Stomach (tissue), 8 donors: ENCODE measurements at regions not wholly inside any gene's neighbourhood (a gene's known extent, or its start where the extent isn't known, plus 50 kb on each side); places are given as distances from the start of the nearest gene placed in this dataset.

Experiments used
- DNase-seq, 2 donors: peaks; one replicate each; pipeline versions ENCODE4 v3.0.0 to v3.0.0-alpha.2; 2013 to 2019
- H3K27ac ChIP-seq, 5 donors: fragments of 200-600 bp in 4 of 5; sonication (generic) in 4 of 5; one replicate each; pipeline ENCODE4 v1.5.1; 2013 to 2019; ENCODE audit warnings: mild to moderate bottlenecking in 1 of 5, moderate library complexity in 1 of 5
- H3K27me3 ChIP-seq, 3 donors: fragments of 200-600 bp; sonication (generic); one replicate each; pipeline ENCODE4 v1.5.1; 2017 to 2019; ENCODE audit warnings: mixed run types in 1 of 3
- H3K36me3 ChIP-seq, 4 donors: fragments of 200-600 bp; sonication (generic); 1 replicate in 3 of 4; 2 replicates in 1 of 4; pipeline ENCODE4 v1.5.1; 2016 to 2019
- H3K4me1 ChIP-seq, 4 donors: fragments of 200-600 bp; sonication (generic); one replicate each; pipeline ENCODE4 v1.5.1; 2016 to 2019
- H3K4me3 ChIP-seq, 4 donors: fragments of 200-600 bp; sonication (generic) in 3 of 4; one replicate each; pipeline ENCODE4 v1.5.1; 2016 to 2019; ENCODE audit warnings: mild to moderate bottlenecking in 1 of 4
- H3K9me3 ChIP-seq, 4 donors: fragments of 200-600 bp; sonication (generic); one replicate each; pipeline ENCODE4 v1.5.1; 2016 to 2019
- EP300 ChIP-seq: sonication (generic); formaldehyde crosslinking; IDR thresholded peaks from one replicate; pipeline ENCODE4 v1.6.1; 2017; ENCODE audit warnings: antibody characterized with exemption
- POLR2A ChIP-seq, 4 donors: fragments of 450-650 bp; IDR thresholded peaks; one replicate each; pipeline ENCODE4 v1.6.1; 2016; ENCODE audit warnings: antibody characterized with exemption in 4 of 4, control low read depth in 2 of 4, mild to moderate bottlenecking in 1 of 4, moderate library complexity in 1 of 4
- POLR2AphosphoS5 ChIP-seq, 3 donors: sonication (generic); formaldehyde crosslinking; IDR thresholded peaks; one replicate each; pipeline ENCODE4 v1.6.1; 2016; ENCODE audit warnings: antibody characterized with exemption in 3 of 3
- WGBS, 5 donors: extraction: QIAGEN DNeasy Blood & Tissue Kit in 3 of 5; methylation state at CpG; one replicate each; pipeline versions ENCODE4 v1.1.5 to v1.1.7; 2013 to 2018; 5-methylcytosine and 5-hydroxymethylcytosine counted together
- intact Hi-C: fragments of 100-400 bp; cut with DNase I; formaldehyde crosslinking; loops from one replicate; pipeline ENCODE4 v1.15.1; 2023; ENCODE audit warnings: low total_unique reads
- TF ChIP-seq, protein P1 (sequence below), 7 experiments: fragments of 450-650 bp in 4 of 7; fragments of 200-600 bp in 3 of 7; sonication (generic) in 3 of 7; IDR thresholded peaks; one replicate each; pipeline ENCODE4 v1.5.1; 2016 to 2019; ENCODE audit warnings: antibody characterized with exemption in 7 of 7, control low read depth in 2 of 7, mild to moderate bottlenecking in 1 of 7
- donor health status: healthy with polysubstance abuse.
- donor health status: Bipolar disorder and iron deficiency.
- donor health status: healthy.

DNA sequence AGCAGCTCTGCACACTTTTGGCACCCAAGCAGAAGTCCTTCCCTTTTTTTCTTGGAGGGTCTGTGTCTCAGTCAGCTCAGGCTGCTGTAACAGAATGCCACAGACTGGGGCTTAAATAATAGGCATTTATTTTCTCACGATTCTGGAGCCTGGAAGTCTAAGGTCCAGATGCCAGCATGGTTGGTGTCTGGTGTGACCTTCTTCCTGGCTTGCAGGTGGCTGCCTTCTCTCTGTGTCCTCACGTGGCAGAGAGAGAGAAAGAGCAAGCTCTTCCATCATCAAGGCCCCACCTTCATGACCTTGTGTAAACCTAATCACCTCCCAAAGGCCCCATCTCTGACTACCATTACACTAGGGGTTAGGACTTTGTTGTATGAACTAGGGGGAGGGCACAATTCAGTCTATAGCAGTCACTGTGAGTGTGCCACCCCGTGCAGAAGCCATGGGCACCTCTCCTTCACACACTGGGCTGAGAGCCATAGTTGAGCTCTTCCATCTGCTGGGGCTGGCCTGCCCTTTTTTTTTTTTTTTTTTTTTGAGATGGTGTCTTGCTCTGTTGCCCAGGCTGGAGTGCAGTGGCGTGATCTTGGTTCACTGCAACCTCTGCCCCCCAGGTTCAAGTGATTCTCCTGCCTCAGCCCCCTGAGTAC is 80.3 kb downstream of the OAT start:
- 67 to 79% (median 70%) methylated on average over 4 of the region's 4 CpGs for WGBS, 5 donors
- TF ChIP-seq EP300, result no peak
- TF ChIP-seq, protein P1, sequence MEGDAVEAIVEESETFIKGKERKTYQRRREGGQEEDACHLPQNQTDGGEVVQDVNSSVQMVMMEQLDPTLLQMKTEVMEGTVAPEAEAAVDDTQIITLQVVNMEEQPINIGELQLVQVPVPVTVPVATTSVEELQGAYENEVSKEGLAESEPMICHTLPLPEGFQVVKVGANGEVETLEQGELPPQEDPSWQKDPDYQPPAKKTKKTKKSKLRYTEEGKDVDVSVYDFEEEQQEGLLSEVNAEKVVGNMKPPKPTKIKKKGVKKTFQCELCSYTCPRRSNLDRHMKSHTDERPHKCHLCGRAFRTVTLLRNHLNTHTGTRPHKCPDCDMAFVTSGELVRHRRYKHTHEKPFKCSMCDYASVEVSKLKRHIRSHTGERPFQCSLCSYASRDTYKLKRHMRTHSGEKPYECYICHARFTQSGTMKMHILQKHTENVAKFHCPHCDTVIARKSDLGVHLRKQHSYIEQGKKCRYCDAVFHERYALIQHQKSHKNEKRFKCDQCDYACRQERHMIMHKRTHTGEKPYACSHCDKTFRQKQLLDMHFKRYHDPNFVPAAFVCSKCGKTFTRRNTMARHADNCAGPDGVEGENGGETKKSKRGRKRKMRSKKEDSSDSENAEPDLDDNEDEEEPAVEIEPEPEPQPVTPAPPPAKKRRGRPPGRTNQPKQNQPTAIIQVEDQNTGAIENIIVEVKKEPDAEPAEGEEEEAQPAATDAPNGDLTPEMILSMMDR (IDR thresholded peaks at IDR 0.05), result no peak
- no peak for TF ChIP-seq POLR2A (IDR thresholded peaks at IDR 0.05)
- TF ChIP-seq POLR2AphosphoS5 (IDR thresholded peaks at IDR 0.05), result no peak
- H3K4me1 ChIP-seq, result peaks cover 0 to 4% (median 0%) of the 10 kb centered on the region in 4 donors
- no peak overlapping the region for H3K4me3 ChIP-seq
- H3K36me3 ChIP-seq, result no peaks in the 10 kb centered on the region
- H3K9me3 ChIP-seq, result no peaks in the 10 kb centered on the region
- H3K27ac ChIP-seq, result no peak overlapping the region
- DNase-seq, result peak in 1 of 2 donors; percentile 1
- intact Hi-C loops, result no loop called here
- H3K27me3 ChIP-seq, result no peaks in the 10 kb centered on the region

DNA sequence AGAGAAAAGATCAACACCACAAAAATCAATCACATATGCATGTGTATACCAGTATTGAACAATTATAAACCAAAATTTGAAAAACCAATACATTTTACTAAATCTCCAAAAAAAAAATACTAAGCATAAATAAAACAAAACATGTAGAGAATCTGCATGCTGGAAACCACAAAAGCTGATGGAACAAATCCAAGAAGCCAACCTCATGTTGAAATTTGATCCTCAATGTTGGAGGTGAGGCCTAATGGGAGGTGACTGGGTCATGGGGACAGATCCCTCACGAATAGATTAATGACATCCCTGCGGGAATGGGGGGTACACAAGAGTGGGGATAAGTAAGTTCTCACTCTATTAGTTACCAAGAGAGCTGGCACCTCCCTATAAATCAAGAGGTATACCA is 82.5 kb downstream of the OAT start:
- 38 to 61% (median 42%) methylated on average over 2 of the region's 2 CpGs for WGBS, 5 donors
- Histone ChIP-seq H3K27ac (no peak overlapping the region), H3K4me3 (no peak overlapping the region), H3K27me3 (no peaks in the 10 kb centered on the region), H3K9me3 (peaks cover 0 to 12% (median 0%) of the 10 kb centered on the region in 4 donors), H3K4me1 (peaks cover 0 to 4% (median 0%) of the 10 kb centered on the region in 4 donors), H3K36me3 (no peaks in the 10 kb centered on the region)
- intact Hi-C loops, result no loop called here
- TF ChIP-seq POLR2AphosphoS5 (IDR thresholded peaks at IDR 0.05) (no peak), POLR2A (IDR thresholded peaks at IDR 0.05) (no peak), EP300 (no peak)
- TF ChIP-seq, protein P1 (IDR thresholded peaks at IDR 0.05), result no peak
- DNase-seq, result no peak

DNA sequence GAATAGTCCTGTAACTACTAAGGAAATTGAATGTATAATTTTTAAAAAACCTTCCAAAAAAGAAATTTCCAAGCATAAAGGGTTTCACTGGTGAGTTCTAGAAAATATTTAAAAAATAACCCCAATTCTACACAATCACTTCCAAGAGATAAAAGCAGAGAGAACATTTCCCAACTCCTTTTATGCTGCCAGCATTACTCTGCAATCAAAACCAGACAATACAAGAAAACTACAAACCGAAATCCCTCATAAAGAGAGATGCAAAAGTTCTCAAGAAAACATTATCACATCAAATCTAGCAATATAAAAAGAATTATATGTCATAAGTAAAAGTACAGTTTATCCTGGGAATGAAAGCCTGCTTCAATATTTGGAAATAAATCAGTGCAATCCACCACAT is 84.8 kb downstream of the OAT start:
- Histone ChIP-seq H3K27ac (no peak overlapping the region), H3K4me1 (no peaks in the 10 kb centered on the region), H3K4me3 (no peak overlapping the region), H3K36me3 (no peaks in the 10 kb centered on the region), H3K9me3 (peaks cover 0 to 12% (median 0%) of the 10 kb centered on the region in 4 donors), H3K27me3 (no peaks in the 10 kb centered on the region)
- WGBS, 5 donors, result 61 to 79% (median 71%) methylated on average over 1 of the region's 1 CpG
- no peak for DNase-seq
- TF ChIP-seq, protein P1 (IDR thresholded peaks at IDR 0.05), result no peak
- TF ChIP-seq POLR2A (IDR thresholded peaks at IDR 0.05) (no peak), EP300 (no peak), POLR2AphosphoS5 (IDR thresholded peaks at IDR 0.05) (no peak)
- intact Hi-C loops, result no loop called here

- Histone ChIP-seq H3K27me3 (no peaks in the 10 kb centered on the region), H3K36me3 (no peaks in the 10 kb centered on the region), H3K9me3 (peaks cover 0 to 12% (median 0%) of the 10 kb centered on the region in 4 donors), H3K27ac (no peak overlapping the region), H3K4me1 (no peaks in the 10 kb centered on the region), H3K4me3 (no peak overlapping the region)
- WGBS, 5 donors, result 55 to 81% (median 69%) methylated on average over 1 of the region's 1 CpG
- no peak for TF ChIP-seq EP300
- TF ChIP-seq, protein P1 (IDR thresholded peaks at IDR 0.05), result no peak
- no peak for TF ChIP-seq POLR2A (IDR thresholded peaks at IDR 0.05)
- TF ChIP-seq POLR2AphosphoS5 (IDR thresholded peaks at IDR 0.05), result no peak
- intact Hi-C loops, result no loop called here
- DNase-seq, result no peak
Measured at GRCh38 chr10:124332426-124332825, 86.3 kb downstream of the OAT start.
